HCT116 (cell line): ENCODE measurements at regions not wholly inside any gene's neighbourhood (a gene's known extent, or its start where the extent isn't known, plus 50 kb on each side); places are given as distances from the start of the nearest gene placed in this dataset.

Source experiments
- ATAC-seq: fragments of 200-7000 bp; cut with Tn5 transposase; 2 replicates; pipeline ENCODE4 v1.9.1; 2020; ENCODE audit warnings: mild to moderate bottlenecking, moderate library complexity
- BruUV-seq: library from RNA; stranded (reverse); fragments of 400-500 nt; replicated peaks from 2 replicates; lab custom pipeline; 2021; lab: Mats Ljungman, UMichigan
- CTCF ChIA-PET: fragments of 300-600 bp; sonication (Branson Sonifier 250); formaldehyde crosslinking; loops from one replicate; lab custom pipeline; 2021; ENCODE audit warnings: antibody characterized with exemption; lab: Charles Lee
- POLR2A ChIA-PET: fragments of 300-600, 350-600 bp; sonication (Branson Sonifier 250); formaldehyde crosslinking; loops from one replicate; lab custom pipeline; 2021; ENCODE audit warnings: antibody characterized with exemption; lab: Charles Lee
- RAD21 ChIA-PET, 2 experiments: fragments of 300-600 bp; sonication (Branson Sonifier 250); formaldehyde crosslinking; loops; one replicate each; lab custom pipeline; 2023; ENCODE audit warnings: low total read pairs in 2 of 2; ENCODE audit not compliant: uncharacterized antibody in 2 of 2, unreplicated experiment in 2 of 2, low non-redundant PET in 1 of 2; lab: Charles Lee
- DNase-seq: peaks from one replicate; pipeline ENCODE4 v3.0.0-alpha.2; 2010; ENCODE audit warnings: low read depth, low spot score
- H2AFZ ChIP-seq: fragments of 200-600 bp; shearing (Covaris generic), sonication (generic); 2 replicates; pipeline ENCODE4 v1.6.1; 2017; ENCODE audit warnings: low read depth, mixed run types, mixed read lengths, antibody characterized with exemption, low read length; ENCODE audit not compliant: poor library complexity, severe bottlenecking
- H3K27ac ChIP-seq: 2 replicates; pipeline ENCODE4 v1.5.1; 2012; ENCODE audit warnings: low read depth, low read length
- H3K27me3 ChIP-seq: fragments of 200-600 bp; sonication (generic); 2 replicates; pipeline ENCODE4 v1.6.1; 2016; ENCODE audit warnings: mixed run types, low read length, mixed read lengths; ENCODE audit not compliant: insufficient read depth
- H3K36me3 ChIP-seq, 2 experiments: fragments of 200-500 bp in 1 of 2; fragments of 200-600 bp in 1 of 2; sonication (Bioruptor generic) in 1 of 2; sonication (generic) in 1 of 2; 2 replicates each; pipeline versions ENCODE4 v1.5.1 to v1.6.1; 2014 to 2016; ENCODE audit warnings: low read length in 2 of 2, inconsistent platforms in 1 of 2, mixed read lengths in 1 of 2, mixed run types in 1 of 2; ENCODE audit not compliant: insufficient read depth in 2 of 2, control insufficient read depth in 1 of 2
- H3K4me1 ChIP-seq, 2 experiments: fragments of 200-600 bp in 1 of 2; sonication (generic) in 1 of 2; 2 replicates each; pipeline versions ENCODE4 v1.5.1 to v1.6.1; 2012 to 2017; ENCODE audit warnings: low read length in 2 of 2, inconsistent platforms in 1 of 2, mild to moderate bottlenecking in 1 of 2, mixed read lengths in 1 of 2, mixed run types in 1 of 2, moderate library complexity in 1 of 2; ENCODE audit not compliant: insufficient read depth in 2 of 2, control insufficient read depth in 1 of 2
- H3K4me2 ChIP-seq: fragments of 200-600 bp; sonication (generic); 2 replicates; pipeline ENCODE4 v1.6.1; 2017; ENCODE audit warnings: mixed run types, low read length, mixed read lengths
- H3K4me3 ChIP-seq, 2 experiments: fragments of 200-600 bp in 1 of 2; sonication (generic) in 1 of 2; replicated peaks in 1 of 2; 2 replicates each; pipeline ENCODE4 v1.5.1; 2011 to 2016; ENCODE audit warnings: low read length in 2 of 2, control low read depth in 1 of 2, low read depth in 1 of 2, mild to moderate bottlenecking in 1 of 2, mixed read lengths in 1 of 2, mixed run types in 1 of 2
- H3K79me2 ChIP-seq: fragments of 200-600 bp; sonication (generic); 2 replicates; pipeline ENCODE4 v1.6.1; 2017; ENCODE audit warnings: mild to moderate bottlenecking, mixed run types, low read length, moderate library complexity, mixed read lengths; ENCODE audit not compliant: insufficient read depth
- H3K9ac ChIP-seq: fragments of 200-600 bp; sonication (generic); 2 replicates; pipeline ENCODE4 v1.6.1; 2016; ENCODE audit warnings: low read length, mixed read lengths
- H3K9me2 ChIP-seq: fragments of 200-600 bp; sonication (generic), shearing (Covaris generic); 2 replicates; pipeline ENCODE4 v1.6.1; 2017; ENCODE audit warnings: mixed run types, mild to moderate bottlenecking, moderate library complexity; ENCODE audit not compliant: insufficient read depth
- H3K9me3 ChIP-seq, 2 experiments: fragments of 200-500 bp in 1 of 2; fragments of 200-600 bp in 1 of 2; sonication (Bioruptor generic) in 1 of 2; sonication (generic) in 1 of 2; 2 replicates each; pipeline ENCODE4 v1.6.1; 2014 to 2017; ENCODE audit warnings: low read length in 2 of 2, mixed read lengths in 2 of 2, inconsistent platforms in 1 of 2, low read depth in 1 of 2, mild to moderate bottlenecking in 1 of 2, mixed run types in 1 of 2, moderate library complexity in 1 of 2; ENCODE audit not compliant: control insufficient read depth in 1 of 2, insufficient read depth in 1 of 2
- H4K20me1 ChIP-seq: fragments of 200-600 bp; sonication (generic), shearing (Covaris generic); 2 replicates; pipeline ENCODE4 v1.6.1; 2017; ENCODE audit warnings: mixed run types, mild to moderate bottlenecking, moderate library complexity; ENCODE audit not compliant: insufficient read depth
- ATF3 ChIP-seq: IDR thresholded peaks from 2 replicates; pipeline ENCODE4 v1.6.1; 2012
- CEBPB ChIP-seq: IDR thresholded peaks from 2 replicates; pipeline ENCODE4 v1.6.1; 2012; ENCODE audit warnings: low read depth
- CTCF ChIP-seq, 3 experiments: fragments of 200-600 bp in 1 of 3; sonication (generic) in 1 of 3; IDR thresholded peaks in 2 of 3; conservative IDR thresholded peaks in 1 of 3; 2 replicates each; pipeline ENCODE4 v1.5.1; 2012 to 2017; ENCODE audit warnings: low read depth in 2 of 3, low read length in 2 of 3, antibody characterized with exemption in 1 of 3, borderline replicate concordance in 1 of 3, control low read depth in 1 of 3, mild to moderate bottlenecking in 1 of 3, mixed read lengths in 1 of 3, mixed run types in 1 of 3, moderate library complexity in 1 of 3; ENCODE audit not compliant: insufficient read depth in 1 of 3
- EGR1 ChIP-seq: IDR thresholded peaks from 2 replicates; pipeline ENCODE4 v1.6.1; 2012; ENCODE audit warnings: low read depth
- ELF1 ChIP-seq: IDR thresholded peaks from 2 replicates; pipeline ENCODE4 v1.6.1; 2012; ENCODE audit warnings: low read depth, borderline replicate concordance
- EZH2 ChIP-seq: fragments of 200-600 bp; sonication (generic); IDR thresholded peaks from 2 replicates; pipeline ENCODE4 v1.6.1; 2017; ENCODE audit warnings: antibody characterized with exemption, mixed run types
- EZH2phosphoT487 ChIP-seq: fragments of 200-600 bp; IDR thresholded peaks from 2 replicates; pipeline ENCODE4 v1.6.1; 2018; ENCODE audit warnings: antibody characterized with exemption, borderline replicate concordance
- FOSL1 ChIP-seq: IDR thresholded peaks from 2 replicates; pipeline ENCODE4 v1.6.1; 2012; ENCODE audit warnings: low read depth
- MAX ChIP-seq: IDR thresholded peaks from 2 replicates; pipeline ENCODE4 v1.6.1; 2012
- POLR2A ChIP-seq: IDR thresholded peaks from 2 replicates; pipeline ENCODE4 v1.7.0; 2011; ENCODE audit warnings: borderline replicate concordance; ENCODE audit not compliant: insufficient read depth, insufficient read length; ENCODE audit errors: extremely low read depth
- RAD21 ChIP-seq: IDR thresholded peaks from 2 replicates; pipeline ENCODE4 v1.6.1; 2012; ENCODE audit warnings: low read depth, mild to moderate bottlenecking
- SIN3A ChIP-seq: IDR thresholded peaks from 2 replicates; pipeline ENCODE4 v1.6.1; 2012; ENCODE audit warnings: low read depth
- SRF ChIP-seq: IDR thresholded peaks from 2 replicates; pipeline ENCODE4 v1.6.1; 2012; ENCODE audit warnings: low read depth
- TCF7L2 ChIP-seq: IDR thresholded peaks from 2 replicates; pipeline ENCODE4 v1.7.0; 2011; ENCODE audit warnings: borderline replicate concordance, inconsistent platforms; ENCODE audit not compliant: insufficient read depth, insufficient read length; ENCODE audit errors: extremely low read depth
- ZBTB33 ChIP-seq: IDR thresholded peaks from 2 replicates; pipeline ENCODE4 v1.6.1; 2011; ENCODE audit warnings: mild to moderate bottlenecking, low read length, moderate library complexity; ENCODE audit not compliant: insufficient replicate concordance; ENCODE audit errors: extremely low read depth
- ZFX ChIP-seq: fragments of 450-650 bp; IDR thresholded peaks from 2 replicates; pipeline ENCODE4 v1.6.1; 2017
- intact Hi-C: fragments of 100-400 bp; cut with micrococcal nuclease; formaldehyde crosslinking; loops from 2 replicates; pipeline ENCODE4 v1.10.0; 2022

GRCh38 chr4:58636381-58636780 lies 1526.2 kb upstream of the IGFBP7 start:
- Histone ChIP-seq H3K9me3 (peaks cover 11 to 30% of the 10 kb centered on the region in 2 experiments; a peak in 2 of 4 replicates), H3K9me2 (no peaks in the 10 kb centered on the region), H4K20me1 (no peaks in the 10 kb centered on the region), H3K27ac (no peak overlapping the region), H3K79me2 (no peaks in the 10 kb centered on the region), H3K9ac (no peak overlapping the region), H3K36me3 (no peaks in the 10 kb centered on the region), H3K27me3 (no peaks in the 10 kb centered on the region), H3K4me3 (no peak overlapping the region), H3K4me1 (no peaks in the 10 kb centered on the region), H3K4me2 (no peak overlapping the region), H2AFZ (no peak overlapping the region)
- ChIA-PET POLR2A (no interaction called here), RAD21 (no interaction called here), CTCF (no interaction called here)
- DNase-seq = no peak
- no TSS peak for BruUV-seq
- TF ChIP-seq SRF = no peak
- no peak for TF ChIP-seq CTCF (IDR thresholded peaks at IDR 0.05 in 2 of 3, conservative IDR thresholded peaks at IDR 0.05 in 1 of 3; ENCODE audit: borderline replicate concordance in 1 of 3, insufficient read depth in 1 of 3, low read depth in 2 of 3, low read length in 2 of 3)
- no peak for TF ChIP-seq RAD21
- TF ChIP-seq EGR1 = no peak
- ATAC-seq = no peak
- intact Hi-C loops = no loop called here

- DNase-seq (no peak), ATAC-seq (no peak)
- intact Hi-C loops = no loop called here
- Histone ChIP-seq H3K9me3 (peaks cover 0 to 9% of the 10 kb centered on the region in 2 experiments; a peak in 2 of 4 replicates), H3K27me3 (no peaks in the 10 kb centered on the region), H2AFZ (no peak overlapping the region), H3K36me3 (no peaks in the 10 kb centered on the region), H3K4me3 (no peak overlapping the region), H3K9ac (no peak overlapping the region), H3K9me2 (no peaks in the 10 kb centered on the region), H4K20me1 (no peaks in the 10 kb centered on the region), H3K4me1 (no peaks in the 10 kb centered on the region), H3K27ac (no peak overlapping the region), H3K4me2 (no peak overlapping the region), H3K79me2 (no peaks in the 10 kb centered on the region)
- ChIA-PET CTCF (no interaction called here), POLR2A (no interaction called here), RAD21 (no interaction called here)
- BruUV-seq = no TSS peak
- TF ChIP-seq ZFX (no peak), TCF7L2 (no peak), ELF1 (no peak), ZBTB33 (no peak), EZH2 (no peak), CEBPB (no peak), SIN3A (no peak), EGR1 (no peak), ATF3 (no peak), POLR2A (no peak), FOSL1 (no peak), EZH2phosphoT487 (no peak), MAX (no peak)
Observed at GRCh38 chr4:58617226-58617625, 1507.0 kb upstream of the IGFBP7 start.
